NB4 (cell line): ENCODE measurements at regions not wholly inside any gene's neighbourhood (a gene's known extent, or its start where the extent isn't known, plus 50 kb on each side); places are given as distances from the start of the nearest gene placed in this dataset.

Experiments used
- CTCF ChIP-seq: IDR thresholded peaks from one replicate; pipeline ENCODE4 v1.5.1; 2012; ENCODE audit warnings: low read depth, low read length
- POLR2A ChIP-seq: IDR thresholded peaks from 2 replicates; pipeline ENCODE4 v1.6.1; 2011; ENCODE audit warnings: mild to moderate bottlenecking; ENCODE audit not compliant: insufficient read length; ENCODE audit errors: extremely low read depth
- TF ChIP-seq, protein P1 (sequence below): IDR thresholded peaks from 2 replicates; pipeline ENCODE4 v1.6.1; 2011; ENCODE audit warnings: low read depth, low read length

DNA sequence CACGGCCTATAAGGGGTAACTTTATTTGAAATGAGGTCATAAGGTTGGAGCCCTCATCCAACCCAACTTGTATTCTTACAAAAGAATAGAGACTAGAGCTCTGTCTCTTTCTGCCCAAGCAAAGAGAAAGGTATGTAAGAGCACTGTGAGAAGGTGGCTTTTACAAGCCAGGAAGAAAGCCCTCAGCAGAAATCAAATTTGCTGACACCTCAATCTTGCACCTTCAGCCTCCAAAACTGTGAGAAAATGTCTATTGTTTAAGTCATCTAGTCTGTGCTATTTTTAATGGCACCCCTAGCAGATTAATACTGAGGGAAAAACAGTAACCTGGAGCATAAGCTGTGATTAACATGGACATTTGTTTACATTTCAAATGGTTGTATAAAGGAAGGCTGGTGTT lies 860.7 kb downstream of the PCDH7 start:
- TF ChIP-seq CTCF (no peak), POLR2A (no peak)
- TF ChIP-seq, protein P1, sequence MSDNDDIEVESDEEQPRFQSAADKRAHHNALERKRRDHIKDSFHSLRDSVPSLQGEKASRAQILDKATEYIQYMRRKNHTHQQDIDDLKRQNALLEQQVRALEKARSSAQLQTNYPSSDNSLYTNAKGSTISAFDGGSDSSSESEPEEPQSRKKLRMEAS: no peak
